ENCODE measurements at regions not wholly inside any gene's neighbourhood (a gene's known extent, or its start where the extent isn't known, plus 50 kb on each side); places are given as distances from the start of the nearest gene placed in this dataset.

- TF ChIP-seq PRDM15 (CRISPR knock-in tag; IDR thresholded peaks at IDR 0.05): no peak
- no peak for TF ChIP-seq PBX3 (IDR thresholded peaks at IDR 0.05; ENCODE audit: insufficient replicate concordance, low read depth, low read length)
- no peak for TF ChIP-seq POLR2AphosphoS2 (IDR thresholded peaks at IDR 0.05; ENCODE audit: low read depth, low read length)
- no peak for TF ChIP-seq POLR2A (IDR thresholded peaks at IDR 0.05; ENCODE audit: low read depth, low read length)
- no peak for TF ChIP-seq MXI1 (IDR thresholded peaks at IDR 0.05; ENCODE audit: low read depth, low read length)
- TF ChIP-seq YBX1 (IDR thresholded peaks at IDR 0.05): no peak
- no peak for TF ChIP-seq EZH2 (IDR thresholded peaks at IDR 0.05; ENCODE audit: borderline replicate concordance, control insufficient read depth, low read depth, low read length)
- TF ChIP-seq RCOR1 (conservative IDR thresholded peaks at IDR 0.05; ENCODE audit: low read depth, low read length): no peak
- TF ChIP-seq CEBPZ (IDR thresholded peaks at IDR 0.05; ENCODE audit: low read depth, low read length): no peak
- no peak for TF ChIP-seq NFXL1 (IDR thresholded peaks at IDR 0.05; ENCODE audit: borderline replicate concordance)
- TF ChIP-seq BCL11A (IDR thresholded peaks at IDR 0.05; ENCODE audit: low read depth, low read length): no peak
- TF ChIP-seq KLF5 (IDR thresholded peaks at IDR 0.05; ENCODE audit: partially characterized antibody): no peak
- no peak for TF ChIP-seq SMAD5 (IDR thresholded peaks at IDR 0.05; ENCODE audit: low read depth)
Measured at GRCh38 chr10:124288928-124289850, 129.5 kb downstream of the OAT start (continued).

Measured in GM12878 (cell line).